LNCaP clone FGC (cell line): ENCODE measurements at regions not wholly inside any gene's neighbourhood (a gene's known extent, or its start where the extent isn't known, plus 50 kb on each side); places are given as distances from the start of the nearest gene placed in this dataset.

Experiments used
- DNase-seq: peaks from one replicate; pipeline ENCODE4 v3.0.0-alpha.2; 2011; ENCODE audit warnings: low read depth
- H3K4me3 ChIP-seq: 2 replicates; pipeline ENCODE4 v1.5.1; 2011; ENCODE audit warnings: mild to moderate bottlenecking, low read depth, low read length, control low read depth
- TF ChIP-seq, protein P1 (sequence below): IDR thresholded peaks from 2 replicates; pipeline ENCODE4 v1.5.1; 2012; ENCODE audit warnings: mild to moderate bottlenecking; ENCODE audit not compliant: control insufficient read depth, insufficient read depth; ENCODE audit errors: extremely low read depth

GRCh38 chr1:29416267-29417146 is 180.2 kb downstream of the PTPRU start:
- H3K4me3 ChIP-seq, result no peak overlapping the region
- TF ChIP-seq, protein P1, sequence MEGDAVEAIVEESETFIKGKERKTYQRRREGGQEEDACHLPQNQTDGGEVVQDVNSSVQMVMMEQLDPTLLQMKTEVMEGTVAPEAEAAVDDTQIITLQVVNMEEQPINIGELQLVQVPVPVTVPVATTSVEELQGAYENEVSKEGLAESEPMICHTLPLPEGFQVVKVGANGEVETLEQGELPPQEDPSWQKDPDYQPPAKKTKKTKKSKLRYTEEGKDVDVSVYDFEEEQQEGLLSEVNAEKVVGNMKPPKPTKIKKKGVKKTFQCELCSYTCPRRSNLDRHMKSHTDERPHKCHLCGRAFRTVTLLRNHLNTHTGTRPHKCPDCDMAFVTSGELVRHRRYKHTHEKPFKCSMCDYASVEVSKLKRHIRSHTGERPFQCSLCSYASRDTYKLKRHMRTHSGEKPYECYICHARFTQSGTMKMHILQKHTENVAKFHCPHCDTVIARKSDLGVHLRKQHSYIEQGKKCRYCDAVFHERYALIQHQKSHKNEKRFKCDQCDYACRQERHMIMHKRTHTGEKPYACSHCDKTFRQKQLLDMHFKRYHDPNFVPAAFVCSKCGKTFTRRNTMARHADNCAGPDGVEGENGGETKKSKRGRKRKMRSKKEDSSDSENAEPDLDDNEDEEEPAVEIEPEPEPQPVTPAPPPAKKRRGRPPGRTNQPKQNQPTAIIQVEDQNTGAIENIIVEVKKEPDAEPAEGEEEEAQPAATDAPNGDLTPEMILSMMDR, result no peak
- no peak for DNase-seq

DNA sequence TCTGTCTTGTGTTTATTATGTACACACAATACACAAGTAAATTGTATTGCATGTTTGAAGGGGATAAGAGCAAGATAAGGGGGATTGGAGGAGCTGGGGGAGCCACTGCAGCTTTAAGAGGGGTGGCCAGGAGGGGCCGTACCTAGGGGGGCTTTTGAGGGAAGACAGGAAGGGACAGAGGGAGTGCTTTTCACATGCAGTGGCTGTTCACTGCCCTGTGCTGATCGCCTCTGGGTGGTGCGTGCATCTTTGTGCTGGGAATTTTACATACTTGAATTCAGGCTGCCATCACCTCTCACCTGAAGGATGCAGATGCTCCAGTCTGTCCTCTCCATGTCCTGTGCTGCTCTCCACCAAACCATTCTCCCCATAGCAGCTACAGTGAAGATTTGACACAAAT is 179.5 kb downstream of the PTPRU start:
- H3K4me3 ChIP-seq, result no peak overlapping the region
- no peak for DNase-seq
- TF ChIP-seq, protein P1, result no peak

DNA sequence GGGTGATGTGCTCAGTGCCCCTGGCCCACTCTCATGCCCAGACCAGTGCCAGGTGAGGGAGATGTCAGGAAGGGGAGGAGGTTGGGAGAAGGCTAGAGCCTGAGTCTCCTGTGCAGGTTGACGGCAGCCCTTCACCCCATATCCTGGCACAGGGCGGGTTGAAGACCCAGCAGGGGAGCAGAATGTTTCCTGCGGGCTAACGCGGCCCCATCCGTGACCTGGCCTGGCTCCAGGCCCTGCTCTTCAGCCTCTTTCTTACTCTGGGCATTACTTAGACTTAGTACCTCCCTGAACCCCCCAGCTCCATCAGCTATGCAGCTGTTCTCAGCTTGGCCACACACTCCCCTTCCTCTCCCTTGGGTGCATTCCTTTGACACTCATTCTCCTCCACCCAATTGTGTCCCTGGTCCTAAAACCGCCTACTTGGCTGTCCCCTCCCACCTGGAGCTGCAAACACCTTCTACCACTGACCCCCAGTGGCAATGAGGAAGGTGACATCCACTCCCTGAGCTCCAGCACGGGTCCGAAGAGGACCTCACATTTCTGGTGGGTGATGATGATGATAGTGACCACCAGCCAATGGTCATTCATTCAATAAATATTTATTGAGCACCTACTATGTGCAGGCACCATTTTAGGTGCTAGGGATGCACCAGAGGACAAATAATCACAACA is 179.0 kb downstream of the PTPRU start:
- TF ChIP-seq, protein P1, result peak; percentile 30; the same call in 1 of the 2 replicates
- DNase-seq, result no peak

DNA sequence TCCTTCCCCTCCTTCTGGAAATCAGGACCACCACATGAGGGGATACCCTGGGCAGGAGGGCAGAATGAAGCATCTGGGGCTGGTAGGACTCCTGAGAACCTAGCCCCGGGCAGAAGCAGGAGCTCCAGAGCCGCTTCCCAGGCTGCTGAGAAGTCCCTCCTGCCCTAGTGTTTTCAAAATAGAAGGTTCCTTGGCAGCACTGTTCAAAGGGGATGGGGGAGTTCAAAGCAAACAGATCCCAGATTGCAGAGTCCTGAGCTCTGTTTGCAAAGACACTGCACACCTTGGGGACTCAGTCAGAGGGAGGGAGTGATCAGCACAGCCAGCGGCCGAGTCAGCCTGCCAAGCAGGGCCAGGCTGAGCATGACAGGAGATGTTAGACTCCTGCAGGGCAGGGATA is 177.8 kb downstream of the PTPRU start:
- no peak overlapping the region for H3K4me3 ChIP-seq
- TF ChIP-seq, protein P1, result no peak
- DNase-seq, result no peak

More for the DNA sequence above, 179.0 kb downstream of the PTPRU start:
- no peak overlapping the region for H3K4me3 ChIP-seq

DNA sequence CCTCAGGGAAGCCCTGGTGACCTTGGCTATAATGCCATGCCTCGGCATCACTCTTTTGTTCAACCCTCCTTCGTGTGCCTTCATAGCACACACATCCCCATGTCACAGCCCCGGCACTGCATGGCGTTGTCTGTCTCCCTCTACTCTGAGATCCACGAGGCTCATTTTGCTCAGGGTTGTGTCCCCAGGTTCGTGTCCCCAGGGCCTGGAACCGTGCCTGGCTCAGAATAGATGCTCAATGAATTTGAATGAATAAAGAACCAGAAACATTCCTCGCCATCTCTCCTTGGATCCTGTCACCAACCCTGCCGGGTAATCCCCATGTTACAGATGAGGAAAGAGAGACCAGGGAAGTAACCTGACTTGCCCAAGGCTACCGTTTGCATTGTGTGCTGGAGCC is 177.3 kb downstream of the PTPRU start:
- TF ChIP-seq, protein P1, result no peak
- H3K4me3 ChIP-seq, result no peak overlapping the region
- DNase-seq, result no peak

- TF ChIP-seq, protein P1, result no peak
- H3K4me3 ChIP-seq, result no peak overlapping the region
- no peak for DNase-seq
Observed at GRCh38 chr1:29412591-29412990, 176.3 kb downstream of the PTPRU start.

GRCh38 chr1:29410476-29410875 is 174.2 kb downstream of the PTPRU start:
- no peak for DNase-seq
- TF ChIP-seq, protein P1, result no peak
- no peak overlapping the region for H3K4me3 ChIP-seq
